HG03159 (cell line): ENCODE measurements at regions not wholly inside any gene's neighbourhood (a gene's known extent, or its start where the extent isn't known, plus 50 kb on each side); places are given as distances from the start of the nearest gene placed in this dataset.
"Not testable (repeated sequence)": the region's sequence is repeated elsewhere in the genome, so short reads cannot be mapped to it uniquely, and the experiment has no call there.

ENCODE experiments used
- ATAC-seq: cut with Tn5 transposase; IDR thresholded peaks from one replicate; pipeline ENCODE4 v1.9.1; 2021; ENCODE audit warnings: mild to moderate bottlenecking, moderate library complexity; ENCODE audit not compliant: unreplicated experiment

GRCh38 chr18:78784861-78785260 is 194.8 kb upstream of the SALL3 start:
- no peak for ATAC-seq

DNA sequence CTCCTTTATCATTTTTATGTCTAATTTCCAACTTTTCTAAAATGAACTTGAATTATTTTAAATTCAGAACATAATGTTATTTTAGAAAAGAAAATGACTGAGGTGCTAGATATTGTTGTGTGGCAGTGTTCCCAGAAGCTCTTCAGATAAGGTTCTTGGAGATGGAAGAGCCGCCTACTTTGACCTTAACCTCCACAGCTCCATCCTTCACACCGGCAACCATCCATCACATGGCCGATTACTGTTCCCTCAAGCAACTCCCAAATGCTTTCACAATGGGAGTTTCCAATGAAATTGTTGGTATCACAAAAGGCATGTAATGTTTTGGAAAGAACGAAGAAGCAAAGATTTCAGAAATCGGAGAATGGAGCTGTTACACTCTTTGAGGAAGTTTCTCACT is 193.9 kb upstream of the SALL3 start:
- no peak for ATAC-seq

GRCh38 chr18:78786776-78787175 is 192.8 kb upstream of the SALL3 start:
- ATAC-seq, result no peak

DNA sequence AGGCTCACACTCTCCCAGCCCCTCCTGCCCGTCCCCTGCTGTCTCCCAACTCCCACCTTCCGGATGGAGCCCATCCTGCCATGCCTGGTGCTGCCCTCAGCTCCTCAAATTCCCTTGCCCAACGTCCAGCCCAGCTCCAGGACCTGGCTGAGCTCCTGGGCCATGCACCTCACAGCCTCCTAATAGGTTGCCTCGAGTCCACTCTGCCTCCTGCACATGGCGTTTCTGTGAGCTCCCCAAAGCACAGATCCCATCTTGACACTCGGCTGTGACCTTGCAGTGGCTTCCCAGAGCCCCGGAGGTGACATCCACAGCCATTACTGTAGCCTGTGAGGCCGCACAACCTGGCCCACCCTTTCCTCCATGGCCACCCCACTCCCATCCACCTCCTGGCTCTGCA is 191.9 kb upstream of the SALL3 start:
- ATAC-seq, result no peak

DNA sequence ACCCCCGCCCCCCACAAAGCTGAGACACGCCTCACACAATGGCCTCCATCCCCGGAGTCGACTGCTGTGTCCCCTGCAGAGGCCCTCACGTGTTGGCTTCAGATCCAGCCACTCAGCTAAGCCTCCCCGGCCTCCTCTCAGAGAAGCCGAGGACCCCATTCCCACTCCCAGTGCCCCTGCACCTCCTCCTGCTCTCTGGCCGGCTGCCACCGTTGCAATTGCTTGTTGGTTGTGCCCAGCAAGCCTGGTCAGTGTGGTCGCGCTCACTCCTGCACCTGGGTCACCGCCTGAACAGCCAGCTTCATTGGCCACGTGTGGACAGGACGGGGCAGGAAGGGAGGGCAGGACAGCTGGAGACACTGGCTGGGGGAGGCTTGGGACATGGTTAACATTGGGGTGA is 191.5 kb upstream of the SALL3 start:
- ATAC-seq, result no peak

DNA sequence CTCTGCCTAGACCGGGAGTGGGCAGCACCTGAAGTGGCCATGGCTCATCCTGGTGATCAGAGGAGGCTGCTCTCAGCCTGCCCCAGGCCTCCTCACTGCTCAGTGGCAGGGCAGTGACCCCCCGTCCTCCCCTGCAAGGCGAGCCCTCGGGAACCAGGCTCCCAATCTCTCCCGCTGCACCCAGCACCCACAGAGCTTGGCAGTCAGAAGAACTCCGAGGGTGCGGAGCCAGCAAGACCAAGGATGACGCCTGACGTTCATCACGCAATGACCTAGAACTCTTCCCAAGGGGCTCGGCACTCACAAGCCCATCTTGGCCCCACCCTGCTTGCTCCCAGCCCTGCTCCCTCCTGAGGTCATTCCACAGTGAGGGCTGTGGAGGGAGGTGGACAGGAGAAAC is 189.8 kb upstream of the SALL3 start:
- no peak for ATAC-seq

GRCh38 chr18:78790511-78790910 is 189.1 kb upstream of the SALL3 start:
- ATAC-seq, result no peak

GRCh38 chr18:78790960-78791359 is 188.7 kb upstream of the SALL3 start:
- no peak for ATAC-seq

DNA sequence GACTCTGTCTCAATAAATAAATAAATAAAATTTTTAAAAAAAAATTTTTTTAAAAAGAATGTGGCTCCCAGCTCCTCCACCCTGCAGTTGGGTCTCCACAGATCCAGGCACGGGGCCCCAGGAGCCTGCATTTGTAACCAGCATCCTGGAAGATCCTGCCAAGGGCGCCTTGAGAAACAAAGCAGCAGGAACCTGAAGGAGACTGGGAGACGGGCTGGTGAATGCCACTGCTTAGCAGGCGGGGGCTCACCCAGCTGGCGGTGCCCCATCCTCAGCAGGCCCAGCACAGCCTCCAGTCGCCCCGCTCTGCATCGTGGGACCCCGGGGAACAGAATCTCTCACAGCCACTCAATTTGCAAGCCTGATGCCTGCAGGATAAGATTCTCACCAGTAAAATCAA is 187.5 kb upstream of the SALL3 start:
- ATAC-seq, result no peak

DNA sequence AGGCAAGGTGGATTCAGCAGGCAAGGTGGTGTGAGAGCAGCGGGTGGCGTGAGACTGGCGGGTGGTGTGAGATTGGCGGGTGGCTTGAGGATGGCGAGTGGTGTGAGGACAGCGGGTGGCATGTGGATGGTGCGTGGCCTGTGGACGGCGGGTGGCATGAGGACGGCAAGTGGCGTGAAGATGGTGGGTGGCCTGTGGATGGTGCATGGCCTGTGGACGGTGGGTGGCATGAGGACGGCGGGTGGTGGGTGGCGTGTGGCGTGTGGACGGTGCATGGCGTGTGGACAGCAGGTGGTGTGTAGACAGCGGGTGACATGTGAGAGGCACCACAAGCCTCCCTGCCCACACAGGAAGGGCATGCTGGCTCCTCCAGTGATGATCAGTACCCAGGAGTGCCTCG is 186.9 kb upstream of the SALL3 start:
- no peak for ATAC-seq

GRCh38 chr18:78793313-78794070 is 186.1 kb upstream of the SALL3 start:
- no peak for ATAC-seq

DNA sequence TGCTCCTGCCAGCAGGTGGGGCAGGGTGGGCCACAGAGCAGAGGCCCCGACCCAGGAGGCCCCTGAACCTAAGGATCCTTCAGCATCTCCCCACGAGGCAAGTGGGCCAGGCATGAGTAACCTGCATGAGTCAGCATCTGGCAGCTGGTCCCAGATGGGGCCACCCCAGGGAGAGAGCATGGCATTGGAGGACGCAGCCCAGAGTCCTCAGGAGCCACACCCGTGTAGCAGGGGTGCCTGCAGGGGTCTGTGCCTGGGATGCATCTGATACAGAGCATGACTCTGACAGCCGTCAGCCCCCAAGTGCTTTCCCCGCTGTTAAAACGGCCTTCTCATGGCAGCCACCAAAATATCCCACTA is 185.6 kb upstream of the SALL3 start:
- no peak for ATAC-seq

- ATAC-seq, result no peak
Observed at GRCh38 chr18:78796693-78797455, 182.7 kb upstream of the SALL3 start.

- no peak for ATAC-seq
Observed at GRCh38 chr18:78797499-78797898, 182.1 kb upstream of the SALL3 start.

- ATAC-seq, result no peak
Observed at GRCh38 chr18:78798402-78799175, 181.0 kb upstream of the SALL3 start.

DNA sequence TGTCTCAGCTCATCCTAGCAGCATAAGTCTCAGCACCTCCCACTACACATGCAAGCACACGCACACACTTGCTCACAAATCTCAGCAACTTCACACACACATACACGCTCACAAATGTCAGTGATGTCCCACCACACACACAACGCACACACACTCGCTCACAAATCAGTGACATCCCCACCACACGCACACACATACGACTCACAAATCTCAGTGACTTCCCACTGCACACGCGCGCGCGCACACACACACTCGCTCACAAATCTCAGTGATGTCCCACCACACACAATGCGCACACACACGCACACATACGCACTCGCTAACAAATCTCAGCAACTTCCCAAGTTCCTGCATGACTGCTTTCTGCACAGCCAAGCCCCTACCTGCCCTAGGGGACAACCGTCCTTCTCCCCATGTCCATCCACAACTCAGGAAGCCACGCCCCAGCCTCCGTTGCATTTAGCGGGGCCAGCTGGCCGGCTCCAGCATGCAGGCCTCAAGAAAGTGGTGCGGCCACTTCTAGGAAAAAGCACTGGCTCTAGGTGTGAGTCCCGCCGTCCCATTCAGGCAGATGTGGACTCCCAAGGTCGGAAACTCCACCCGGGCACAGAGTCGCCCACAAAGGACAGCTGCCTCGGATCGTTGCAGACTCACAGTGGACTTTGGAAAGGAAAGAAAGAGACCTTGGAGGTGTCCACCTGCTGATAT is 180.1 kb upstream of the SALL3 start:
- no peak for ATAC-seq

DNA sequence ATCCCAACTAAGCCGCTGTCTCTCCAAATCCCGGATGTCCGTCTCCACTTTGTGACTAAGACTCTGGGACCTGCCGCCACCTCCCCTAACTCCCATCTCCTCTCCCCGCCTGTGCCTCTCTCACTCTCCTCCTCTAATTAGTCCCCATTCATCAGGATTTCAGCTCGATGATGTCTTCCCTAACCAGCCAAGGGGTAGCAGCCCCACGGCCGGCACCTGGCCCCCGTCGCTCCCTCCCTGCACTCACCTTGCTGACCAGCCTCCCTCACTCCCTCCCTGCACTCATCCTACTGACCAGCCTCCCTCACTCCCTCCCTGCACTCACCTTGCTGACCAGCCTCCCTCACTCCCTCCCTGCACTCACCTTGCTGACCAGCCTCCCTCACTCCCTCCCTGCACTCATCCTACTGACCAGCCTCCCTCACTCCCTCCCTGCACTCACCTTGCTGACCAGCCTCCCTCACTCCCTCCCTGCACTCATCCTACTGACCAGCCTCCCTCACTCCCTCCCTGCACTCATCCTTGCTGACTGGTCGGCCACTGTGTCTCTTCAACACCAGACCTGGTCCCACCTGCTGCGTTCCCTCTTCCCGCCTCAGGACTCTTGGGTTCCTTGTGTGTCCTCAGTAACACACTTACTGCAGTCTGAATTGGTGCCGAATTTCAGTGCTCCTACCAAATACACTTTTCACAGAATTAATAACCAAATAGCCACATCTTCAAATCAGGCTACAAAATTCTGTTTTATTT is 179.3 kb upstream of the SALL3 start:
- not testable (repeated sequence) for ATAC-seq

GRCh38 chr18:78801011-78801410 is 178.6 kb upstream of the SALL3 start:
- no peak for ATAC-seq

DNA sequence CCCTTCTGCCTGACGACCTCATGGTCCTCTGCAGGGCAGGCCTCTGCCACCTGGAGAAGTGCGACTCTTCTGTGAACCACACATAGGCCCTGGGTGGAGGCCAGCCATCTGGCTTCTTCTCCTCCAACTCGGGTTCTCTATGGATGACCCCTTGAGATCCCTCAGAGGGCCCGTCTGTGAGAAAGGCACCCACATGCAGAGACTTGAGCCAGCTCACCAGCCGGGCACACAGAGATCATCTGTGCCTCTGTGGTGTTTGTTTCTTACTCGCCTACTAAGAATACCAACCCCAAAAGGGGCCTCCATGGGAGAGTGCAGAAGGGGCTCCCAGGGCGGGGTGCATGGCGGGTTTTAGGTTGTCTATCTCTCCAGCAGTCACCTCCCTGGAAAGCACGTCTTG is 176.5 kb upstream of the SALL3 start:
- ATAC-seq, result no peak

DNA sequence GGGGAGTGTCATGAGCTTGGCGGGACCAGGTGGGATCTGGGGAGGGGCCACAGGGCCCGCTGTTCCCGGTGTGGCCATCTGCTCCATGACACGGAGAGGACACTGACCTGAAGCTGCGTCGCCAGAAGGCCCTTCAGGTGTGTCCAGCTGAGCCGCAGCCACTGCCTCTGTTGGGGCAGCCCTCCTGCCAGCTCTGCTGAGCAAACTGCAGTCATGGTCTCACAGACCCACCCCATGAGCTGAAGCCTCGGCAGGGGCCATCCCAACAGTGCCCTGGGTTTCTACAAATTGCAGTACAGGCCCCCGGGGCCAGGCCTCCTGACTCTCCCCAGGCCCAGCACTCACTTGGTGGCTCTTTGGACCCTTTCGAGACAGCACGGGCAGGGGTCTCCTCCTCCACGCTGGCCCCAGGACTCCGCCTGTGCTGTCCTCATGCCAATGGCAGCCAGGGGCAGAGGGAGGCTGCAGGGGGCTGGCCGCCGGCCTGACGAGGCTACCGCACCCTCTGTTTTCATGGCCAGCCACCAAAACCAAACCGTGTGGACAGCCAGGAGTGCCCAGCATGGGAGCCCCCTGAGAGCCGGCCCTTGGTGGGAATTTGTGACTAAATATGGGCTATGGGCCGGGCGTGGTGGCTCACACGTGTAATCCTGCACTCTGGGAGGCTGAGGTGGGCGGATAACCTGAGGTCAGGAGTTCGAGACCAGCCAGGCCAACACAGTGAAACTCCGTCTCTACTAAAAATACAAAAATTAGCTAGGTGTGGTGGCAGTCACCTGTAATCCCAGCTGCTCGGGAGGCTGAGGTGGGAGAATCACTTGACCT is 175.2 kb upstream of the SALL3 start:
- no peak for ATAC-seq
